ENCODE measurements at regions not wholly inside any gene's neighbourhood (a gene's known extent, or its start where the extent isn't known, plus 50 kb on each side); places are given as distances from the start of the nearest gene placed in this dataset.

- no peak for TF ChIP-seq RNF2 (IDR thresholded peaks at IDR 0.05; ENCODE audit: borderline replicate concordance, low read depth, low read length, missing control alignments, poor library complexity, severe bottlenecking)
- TF ChIP-seq PHF8 (conservative IDR thresholded peaks at IDR 0.05; ENCODE audit: low read depth, low read length), result no peak
- TF ChIP-seq TBP (IDR thresholded peaks at IDR 0.05; ENCODE audit: low read depth, low read length), result no peak
- no peak for TF ChIP-seq POLR2AphosphoS5 (IDR thresholded peaks at IDR 0.05; ENCODE audit: low read depth, low read length)
- TF ChIP-seq CTCF (IDR thresholded peaks at IDR 0.05; ENCODE audit: control extremely low read depth in 1 of 3, insufficient read depth in 1 of 3, low read depth in 1 of 3, low read length in 3 of 3), result no peak
- TF ChIP-seq EZH2 (IDR thresholded peaks at IDR 0.05; ENCODE audit: low read depth, low read length, severe bottlenecking), result no peak
- no peak for TF ChIP-seq ZNF274 (IDR thresholded peaks at IDR 0.05; ENCODE audit: borderline replicate concordance, extremely low read depth, low read length)
- TF ChIP-seq USF2 (IDR thresholded peaks at IDR 0.05; ENCODE audit: low read length), result no peak
- no peak for TF ChIP-seq TAF7 (optimal IDR thresholded peaks at IDR 0.05; ENCODE audit: borderline replicate concordance, low read depth, low read length)
These were observed 71.8 kb upstream of the ZNF469 start (continued) for GRCh38 chr16:88310796-88311605.

Measured in H1 (cell line).